Left lung (tissue), 4 donors: ENCODE measurements at regions not wholly inside any gene's neighbourhood (a gene's known extent, or its start where the extent isn't known, plus 50 kb on each side); places are given as distances from the start of the nearest gene placed in this dataset.

Experiments
- ATAC-seq: fragments of 200-7000 bp; cut with Tn5 transposase; one replicate; pipeline ENCODE4 v1.9.1; 2020; ENCODE audit warnings: moderate library complexity
- DNase-seq, 4 donors: peaks; one replicate each; pipeline ENCODE4 v3.0.0-alpha.2; 2013 to 2020
- H3K27ac ChIP-seq, 2 donors: fragments of 200-600 bp; sonication (generic) in 1 of 2; one replicate each; pipeline versions ENCODE4 v1.5.0 to v1.8.0; 2020 to 2021
- H3K27me3 ChIP-seq, 2 donors: fragments of 200-600 bp; sonication (generic) in 1 of 2; one replicate each; pipeline versions ENCODE4 v1.5.0 to v1.8.0; 2020 to 2021
- H3K36me3 ChIP-seq, 2 donors: fragments of 200-600 bp; sonication (generic) in 1 of 2; one replicate each; pipeline versions ENCODE4 v1.5.0 to v1.8.0; 2020 to 2021
- H3K4me1 ChIP-seq, 2 donors: fragments of 200-600 bp; one replicate each; pipeline ENCODE4 v1.8.0; 2021
- H3K4me3 ChIP-seq, 2 donors: fragments of 200-600 bp; sonication (generic) in 1 of 2; one replicate each; pipeline versions ENCODE4 v1.5.0 to v1.8.0; 2020 to 2021; ENCODE audit warnings: mild to moderate bottlenecking in 1 of 2
- H3K9me3 ChIP-seq, 2 donors: fragments of 200-600 bp; sonication (generic) in 1 of 2; one replicate each; pipeline versions ENCODE4 v1.5.0 to v1.8.0; 2020 to 2021
- intact Hi-C, 2 donors: fragments of 100-400 bp; cut with DNase I; formaldehyde crosslinking; loops; one replicate each; pipeline versions ENCODE4 v1.11.2 to v1.14.2; 2022
- TF ChIP-seq, protein P1 (sequence below), 2 donors: fragments of 200-600 bp; sonication (generic) in 1 of 2; IDR thresholded peaks; one replicate each; pipeline versions ENCODE4 v1.5.0 to v1.8.0; 2021; ENCODE audit warnings: antibody characterized with exemption in 2 of 2
- donor health status: DM: no; HTN: yes; CAD: no.
- donor health status: DM: no; HTN: no; CAD: no.

GRCh38 chr15:81896356-81896755, 149.5 kb downstream of the MEX3B start:
- Histone ChIP-seq H3K27me3 (no peaks in the 10 kb centered on the region), H3K27ac (no peak overlapping the region), H3K4me1 (no peaks in the 10 kb centered on the region), H3K9me3 (no peaks in the 10 kb centered on the region), H3K36me3 (no peaks in the 10 kb centered on the region), H3K4me3 (no peak overlapping the region)
- DNase-seq (no peak), ATAC-seq (no peak)
- intact Hi-C loops, result no loop called here
- TF ChIP-seq, protein P1, sequence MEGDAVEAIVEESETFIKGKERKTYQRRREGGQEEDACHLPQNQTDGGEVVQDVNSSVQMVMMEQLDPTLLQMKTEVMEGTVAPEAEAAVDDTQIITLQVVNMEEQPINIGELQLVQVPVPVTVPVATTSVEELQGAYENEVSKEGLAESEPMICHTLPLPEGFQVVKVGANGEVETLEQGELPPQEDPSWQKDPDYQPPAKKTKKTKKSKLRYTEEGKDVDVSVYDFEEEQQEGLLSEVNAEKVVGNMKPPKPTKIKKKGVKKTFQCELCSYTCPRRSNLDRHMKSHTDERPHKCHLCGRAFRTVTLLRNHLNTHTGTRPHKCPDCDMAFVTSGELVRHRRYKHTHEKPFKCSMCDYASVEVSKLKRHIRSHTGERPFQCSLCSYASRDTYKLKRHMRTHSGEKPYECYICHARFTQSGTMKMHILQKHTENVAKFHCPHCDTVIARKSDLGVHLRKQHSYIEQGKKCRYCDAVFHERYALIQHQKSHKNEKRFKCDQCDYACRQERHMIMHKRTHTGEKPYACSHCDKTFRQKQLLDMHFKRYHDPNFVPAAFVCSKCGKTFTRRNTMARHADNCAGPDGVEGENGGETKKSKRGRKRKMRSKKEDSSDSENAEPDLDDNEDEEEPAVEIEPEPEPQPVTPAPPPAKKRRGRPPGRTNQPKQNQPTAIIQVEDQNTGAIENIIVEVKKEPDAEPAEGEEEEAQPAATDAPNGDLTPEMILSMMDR (IDR thresholded peaks at IDR 0.05), result no peak

- H3K27ac ChIP-seq, result no peak overlapping the region
- H3K36me3 ChIP-seq, result no peaks in the 10 kb centered on the region
- DNase-seq, result no peak
- H3K4me1 ChIP-seq, result no peaks in the 10 kb centered on the region
- intact Hi-C loops, result no loop called here
- H3K9me3 ChIP-seq, result no peaks in the 10 kb centered on the region
- H3K4me3 ChIP-seq, result no peak overlapping the region
- TF ChIP-seq, protein P1 (IDR thresholded peaks at IDR 0.05), result no peak
- no peaks in the 10 kb centered on the region for H3K27me3 ChIP-seq
- ATAC-seq, result no peak
These were observed 150.1 kb downstream of the MEX3B start for GRCh38 chr15:81895723-81896122.

DNA sequence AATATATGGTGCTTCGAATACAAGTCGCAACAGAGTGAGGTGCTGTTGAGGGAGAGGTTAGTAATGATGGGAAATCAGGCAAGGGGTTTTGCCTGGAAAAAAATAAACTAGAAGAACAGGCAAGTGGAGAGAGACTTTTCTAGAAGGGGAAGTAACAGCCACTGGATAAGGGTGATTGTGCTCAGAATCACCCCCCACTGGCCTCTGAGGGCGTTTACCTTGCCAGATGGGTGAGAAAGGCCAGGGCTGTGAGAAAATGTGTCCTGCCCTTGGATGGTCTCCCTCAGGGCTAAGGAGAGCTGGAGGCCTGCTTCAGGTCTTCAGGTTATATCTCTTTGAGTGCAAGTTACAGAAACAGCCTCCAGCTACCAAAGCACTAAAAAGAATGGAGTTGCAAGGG, 151.8 kb downstream of the MEX3B start:
- intact Hi-C loops, result no loop called here
- no peaks in the 10 kb centered on the region for H3K36me3 ChIP-seq
- TF ChIP-seq, protein P1 (IDR thresholded peaks at IDR 0.05), result no peak
- no peak overlapping the region for H3K27ac ChIP-seq
- no peaks in the 10 kb centered on the region for H3K27me3 ChIP-seq
- no peaks in the 10 kb centered on the region for H3K9me3 ChIP-seq
- ATAC-seq, result no peak
- no peak overlapping the region for H3K4me3 ChIP-seq
- no peak for DNase-seq
- peaks cover 0 to 2% of the 10 kb centered on the region in 2 donors for H3K4me1 ChIP-seq

DNA sequence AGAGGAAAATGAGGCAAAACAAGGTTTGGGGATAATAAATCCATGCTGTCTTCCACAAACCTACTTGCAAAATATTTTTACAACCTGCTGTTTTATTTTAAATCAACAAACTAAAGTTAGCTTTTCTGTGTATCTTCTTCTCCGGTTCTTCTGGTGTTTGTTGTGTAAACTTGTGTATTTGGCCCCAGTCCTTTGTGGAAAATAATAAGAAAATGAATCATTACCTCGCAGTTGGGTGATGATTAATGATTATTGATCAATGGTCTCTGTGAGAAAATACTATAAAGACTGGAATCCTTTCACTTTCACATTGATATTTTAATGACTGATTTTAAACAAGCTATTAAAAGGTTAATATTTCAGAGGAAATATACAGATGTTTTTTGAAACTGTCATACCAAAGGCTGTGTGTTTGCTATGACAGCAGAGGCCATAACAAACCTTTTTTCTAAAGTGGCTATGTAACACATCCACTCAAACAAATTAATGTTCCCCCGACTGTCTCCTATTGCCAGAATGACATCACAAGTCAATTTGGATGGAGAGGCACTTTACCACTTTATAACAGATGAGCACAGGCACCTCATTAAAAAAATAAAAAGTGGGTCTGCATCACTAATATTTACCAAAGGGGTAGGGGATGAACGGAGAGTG, 152.5 kb downstream of the MEX3B start:
- Histone ChIP-seq H3K4me3 (no peak overlapping the region), H3K36me3 (no peaks in the 10 kb centered on the region), H3K9me3 (no peaks in the 10 kb centered on the region), H3K27ac (no peak overlapping the region), H3K4me1 (peaks cover 0 to 9% of the 10 kb centered on the region in 2 donors), H3K27me3 (no peaks in the 10 kb centered on the region)
- intact Hi-C loops, result no loop called here
- TF ChIP-seq, protein P1 (IDR thresholded peaks at IDR 0.05), result no peak
- ATAC-seq, result no peak
- DNase-seq, result no peak

- Histone ChIP-seq H3K27ac (no peak overlapping the region), H3K4me3 (no peak overlapping the region), H3K36me3 (no peaks in the 10 kb centered on the region), H3K27me3 (no peaks in the 10 kb centered on the region), H3K9me3 (no peaks in the 10 kb centered on the region), H3K4me1 (peaks cover 0 to 10% of the 10 kb centered on the region in 2 donors)
- TF ChIP-seq, protein P1 (IDR thresholded peaks at IDR 0.05), result no peak
- no peak for ATAC-seq
- DNase-seq, result no peak
- intact Hi-C loops, result no loop called here
These were observed 155.3 kb downstream of the MEX3B start for GRCh38 chr15:81890496-81890895.
